AG04450 (cell line): ENCODE measurements at regions not wholly inside any gene's neighbourhood (a gene's known extent, or its start where the extent isn't known, plus 50 kb on each side); places are given as distances from the start of the nearest gene placed in this dataset.

Experiments
- CTCF ChIA-PET: fragments of 300-600, 350-600 bp; formaldehyde crosslinking; extraction: SDS; loops from one replicate; lab custom pipeline; 2022; ENCODE audit warnings: antibody characterized with exemption, inconsistent platforms; lab: Charles Lee
- POLR2A ChIA-PET: fragments of 350-600 bp; formaldehyde crosslinking; extraction: SDS; loops from one replicate; lab custom pipeline; 2021; ENCODE audit warnings: antibody characterized with exemption, inconsistent platforms; lab: Yijun Ruan, JAX
- DNase-seq: peaks from one replicate; pipeline ENCODE4 v3.0.0-alpha.2; 2011; ENCODE audit warnings: low read depth, low spot score
- H3K27ac ChIP-seq: one replicate; pipeline ENCODE4 v1.5.1; 2012; ENCODE audit warnings: low read depth, low read length, control low read depth
- H3K27me3 ChIP-seq: one replicate; pipeline ENCODE4 v1.6.0; 2012; ENCODE audit warnings: low read length; ENCODE audit not compliant: control insufficient read depth, insufficient read depth
- H3K4me3 ChIP-seq: 2 replicates; pipeline ENCODE4 v1.5.1; 2011; ENCODE audit warnings: mild to moderate bottlenecking, low read depth, low read length, control low read depth
- H3K9me3 ChIP-seq: 2 replicates; pipeline ENCODE4 v1.5.1; 2012; ENCODE audit warnings: low read length; ENCODE audit not compliant: control insufficient read depth, insufficient read depth
- CTCF ChIP-seq: IDR thresholded peaks from 2 replicates; pipeline ENCODE4 v1.5.1; 2011; ENCODE audit warnings: low read depth, low read length, control low read depth, inconsistent platforms

- no peak for DNase-seq
- ChIA-PET CTCF (no interaction called here), POLR2A (no interaction called here)
- no peak for TF ChIP-seq CTCF
- no peak overlapping the region for H3K27ac ChIP-seq
- no peaks in the 10 kb centered on the region for H3K9me3 ChIP-seq
- no peaks in the 10 kb centered on the region for H3K27me3 ChIP-seq
- no peak overlapping the region for H3K4me3 ChIP-seq
Measured at GRCh38 chr21:32113486-32113885, 165.4 kb downstream of the MIS18A start.

- ChIA-PET CTCF (interaction anchor here (1.0 kb wide), 1 partner anchor 247 kb away, joined by 3 read pairs; no protein-coding TSS in a partner anchor), POLR2A (no interaction called here)
- H3K27me3 ChIP-seq, result no peaks in the 10 kb centered on the region
- H3K27ac ChIP-seq, result no peak overlapping the region
- H3K9me3 ChIP-seq, result no peaks in the 10 kb centered on the region
- TF ChIP-seq CTCF, result no peak
- H3K4me3 ChIP-seq, result no peak overlapping the region
- no peak for DNase-seq
Measured at GRCh38 chr21:32112195-32112594, 166.7 kb downstream of the MIS18A start.

GRCh38 chr21:32108566-32108965 is 170.3 kb downstream of the MIS18A start:
- Histone ChIP-seq H3K9me3 (no peaks in the 10 kb centered on the region), H3K27ac (no peak overlapping the region), H3K27me3 (no peaks in the 10 kb centered on the region), H3K4me3 (no peak overlapping the region)
- ChIA-PET CTCF (no interaction called here), POLR2A (no interaction called here)
- TF ChIP-seq CTCF, result no peak
- no peak for DNase-seq

- H3K27ac ChIP-seq, result no peak overlapping the region
- no peak for DNase-seq
- H3K9me3 ChIP-seq, result no peaks in the 10 kb centered on the region
- CTCF ChIA-PET, result no interaction called here
- H3K4me3 ChIP-seq, result no peak overlapping the region
- POLR2A ChIA-PET, result no interaction called here
- TF ChIP-seq CTCF, result no peak
- H3K27me3 ChIP-seq, result no peaks in the 10 kb centered on the region
Measured at GRCh38 chr21:32103361-32103760, 175.5 kb downstream of the MIS18A start.

- DNase-seq, result no peak
- H3K9me3 ChIP-seq, result no peaks in the 10 kb centered on the region
- no peak overlapping the region for H3K27ac ChIP-seq
- ChIA-PET POLR2A (no interaction called here), CTCF (no interaction called here)
- TF ChIP-seq CTCF, result no peak
- no peaks in the 10 kb centered on the region for H3K27me3 ChIP-seq
- no peak overlapping the region for H3K4me3 ChIP-seq
Measured at GRCh38 chr21:32102426-32102825, 176.4 kb downstream of the MIS18A start.
